Left ventricle myocardium inferior (tissue), 1 donor: ENCODE measurements at regions not wholly inside any gene's neighbourhood (a gene's known extent, or its start where the extent isn't known, plus 50 kb on each side); places are given as distances from the start of the nearest gene placed in this dataset.
"Not testable (repeated sequence)": the region's sequence is repeated elsewhere in the genome, so short reads cannot be mapped to it uniquely, and the experiment has no call there.

Experiments used
- DNase-seq: peaks from one replicate; pipeline ENCODE4 v3.0.0-alpha.2; 2020
- H3K27ac ChIP-seq: fragments of 200-600 bp; replicated peaks from 2 replicates; pipeline ENCODE4 v1.8.0; 2021
- H3K27me3 ChIP-seq: fragments of 200-600 bp; 2 replicates; pipeline ENCODE4 v1.8.0; 2021; ENCODE audit warnings: low read depth
- H3K36me3 ChIP-seq: fragments of 200-600 bp; 2 replicates; pipeline ENCODE4 v1.8.0; 2021
- H3K4me1 ChIP-seq: fragments of 200-600 bp; 2 replicates; pipeline ENCODE4 v1.8.0; 2021
- H3K4me3 ChIP-seq: fragments of 200-600 bp; 2 replicates; pipeline ENCODE4 v1.8.0; 2021; ENCODE audit warnings: mild to moderate bottlenecking, moderate library complexity
- H3K9me3 ChIP-seq: fragments of 200-600 bp; replicated peaks from 2 replicates; pipeline ENCODE4 v1.8.0; 2021
- intact Hi-C: fragments of 100-400 bp; cut with micrococcal nuclease; formaldehyde crosslinking; loops from one replicate; pipeline ENCODE4 v1.11.0; 2022
- TF ChIP-seq, protein P1 (sequence below): fragments of 200-600 bp; IDR thresholded peaks from 2 replicates; pipeline ENCODE4 v1.8.0; 2021; ENCODE audit warnings: antibody characterized with exemption, mild to moderate bottlenecking, borderline replicate concordance
- donor health status: DM: no; HTN: yes; CAD: no; lungs with severe emphysema.

GRCh38 chr15:30827625-30828303 lies 76.0 kb upstream of the FAN1 start:
- no peaks in the 10 kb centered on the region for H3K36me3 ChIP-seq
- H3K4me3 ChIP-seq, result no peak overlapping the region
- H3K27me3 ChIP-seq, result peaks cover 8% of the 10 kb centered on the region
- no peaks in the 10 kb centered on the region for H3K4me1 ChIP-seq
- no peak for DNase-seq
- TF ChIP-seq, protein P1, sequence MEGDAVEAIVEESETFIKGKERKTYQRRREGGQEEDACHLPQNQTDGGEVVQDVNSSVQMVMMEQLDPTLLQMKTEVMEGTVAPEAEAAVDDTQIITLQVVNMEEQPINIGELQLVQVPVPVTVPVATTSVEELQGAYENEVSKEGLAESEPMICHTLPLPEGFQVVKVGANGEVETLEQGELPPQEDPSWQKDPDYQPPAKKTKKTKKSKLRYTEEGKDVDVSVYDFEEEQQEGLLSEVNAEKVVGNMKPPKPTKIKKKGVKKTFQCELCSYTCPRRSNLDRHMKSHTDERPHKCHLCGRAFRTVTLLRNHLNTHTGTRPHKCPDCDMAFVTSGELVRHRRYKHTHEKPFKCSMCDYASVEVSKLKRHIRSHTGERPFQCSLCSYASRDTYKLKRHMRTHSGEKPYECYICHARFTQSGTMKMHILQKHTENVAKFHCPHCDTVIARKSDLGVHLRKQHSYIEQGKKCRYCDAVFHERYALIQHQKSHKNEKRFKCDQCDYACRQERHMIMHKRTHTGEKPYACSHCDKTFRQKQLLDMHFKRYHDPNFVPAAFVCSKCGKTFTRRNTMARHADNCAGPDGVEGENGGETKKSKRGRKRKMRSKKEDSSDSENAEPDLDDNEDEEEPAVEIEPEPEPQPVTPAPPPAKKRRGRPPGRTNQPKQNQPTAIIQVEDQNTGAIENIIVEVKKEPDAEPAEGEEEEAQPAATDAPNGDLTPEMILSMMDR, result no peak
- no peaks in the 10 kb centered on the region for H3K9me3 ChIP-seq
- H3K27ac ChIP-seq, result no peak overlapping the region
- intact Hi-C loops, result no loop called here

GRCh38 chr15:30828304-30828639 lies 75.4 kb upstream of the FAN1 start:
- H3K4me3 ChIP-seq, H3K27me3 ChIP-seq, intact Hi-C loops, H3K27ac ChIP-seq, H3K36me3 ChIP-seq, DNase-seq, H3K4me1 ChIP-seq, H3K9me3 ChIP-seq: not testable (repeated sequence)

GRCh38 chr15:30830961-30831360 lies 72.8 kb upstream of the FAN1 start:
- intact Hi-C loops, result no loop called here
- no peak for DNase-seq
- TF ChIP-seq, protein P1, result no peak
- no peak overlapping the region for H3K4me3 ChIP-seq
- H3K27me3 ChIP-seq, result no peaks in the 10 kb centered on the region
- no peaks in the 10 kb centered on the region for H3K36me3 ChIP-seq
- H3K4me1 ChIP-seq, result no peaks in the 10 kb centered on the region
- no peak overlapping the region for H3K27ac ChIP-seq
- no peaks in the 10 kb centered on the region for H3K9me3 ChIP-seq

DNA sequence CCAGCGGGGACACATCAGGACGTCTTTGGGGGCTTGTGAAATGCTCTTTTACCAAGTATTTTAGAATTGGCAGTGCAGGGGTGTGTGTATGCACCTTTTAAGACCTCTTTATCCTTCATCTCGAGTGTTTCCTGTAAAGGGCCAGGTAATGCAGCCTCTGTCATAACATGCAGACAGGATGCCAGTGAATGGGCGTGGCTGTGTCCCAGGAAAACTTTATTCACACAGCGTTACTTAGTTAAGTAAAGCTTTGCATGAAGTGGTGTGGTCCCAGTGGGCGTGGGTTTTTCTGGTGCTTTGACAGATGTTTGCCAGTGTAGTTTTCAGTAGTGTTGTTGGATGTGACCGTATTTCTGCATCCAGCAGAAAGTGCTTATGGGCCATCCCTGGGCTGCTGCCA lies 70.3 kb upstream of the FAN1 start:
- H3K36me3 ChIP-seq, intact Hi-C loops, H3K27me3 ChIP-seq, DNase-seq, H3K9me3 ChIP-seq, H3K27ac ChIP-seq, H3K4me1 ChIP-seq, H3K4me3 ChIP-seq: not testable (repeated sequence)

- H3K4me1 ChIP-seq, intact Hi-C loops, DNase-seq, H3K36me3 ChIP-seq, H3K27ac ChIP-seq, H3K4me3 ChIP-seq, H3K9me3 ChIP-seq: not testable (repeated sequence)
- H3K27me3 ChIP-seq, result peaks cover 21% of the 10 kb centered on the region
These were observed 62.1 kb upstream of the FAN1 start for GRCh38 chr15:30841639-30842038.

GRCh38 chr15:30842798-30843472 lies 60.8 kb upstream of the FAN1 start:
- DNase-seq, H3K4me1 ChIP-seq, H3K36me3 ChIP-seq, H3K4me3 ChIP-seq, H3K27ac ChIP-seq, H3K9me3 ChIP-seq, intact Hi-C loops: not testable (repeated sequence)
- peaks cover 21% of the 10 kb centered on the region for H3K27me3 ChIP-seq

- H3K4me3 ChIP-seq, H3K27ac ChIP-seq, H3K36me3 ChIP-seq, DNase-seq, H3K4me1 ChIP-seq, H3K9me3 ChIP-seq, intact Hi-C loops: not testable (repeated sequence)
- peaks cover 21% of the 10 kb centered on the region for H3K27me3 ChIP-seq
These were observed 58.2 kb upstream of the FAN1 start for GRCh38 chr15:30845536-30845935.
